H9 (cell line): ENCODE measurements at regions not wholly inside any gene's neighbourhood (a gene's known extent, or its start where the extent isn't known, plus 50 kb on each side); places are given as distances from the start of the nearest gene placed in this dataset.

Source experiments
- DNase-seq: peaks from one replicate; pipeline ENCODE4 v3.0.0-alpha.2; 2017
- H2AFZ ChIP-seq: one replicate; pipeline ENCODE4 v1.6.1; 2013; ENCODE audit warnings: mild to moderate bottlenecking, low read length, control low read depth, moderate library complexity
- H2AK5ac ChIP-seq: 2 replicates; pipeline ENCODE4 v1.6.1; 2013; ENCODE audit warnings: low read length, control low read depth, mixed read lengths; ENCODE audit not compliant: insufficient read length
- H2BK120ac ChIP-seq: one replicate; pipeline ENCODE4 v1.6.1; 2013; ENCODE audit warnings: low read depth, mild to moderate bottlenecking, low read length, control low read depth, inconsistent platforms; ENCODE audit not compliant: poor library complexity, severe bottlenecking
- H2BK12ac ChIP-seq: 2 replicates; pipeline ENCODE4 v1.6.1; 2013; ENCODE audit warnings: low read length, control low read depth, mixed read lengths, low read depth; ENCODE audit not compliant: insufficient read length
- H2BK15ac ChIP-seq: 2 replicates; pipeline ENCODE4 v1.6.1; 2013; ENCODE audit warnings: low read depth, low read length, control low read depth
- H2BK20ac ChIP-seq: one replicate; pipeline ENCODE4 v1.6.1; 2013; ENCODE audit warnings: low read depth, mild to moderate bottlenecking, low read length, control low read depth, inconsistent platforms; ENCODE audit not compliant: poor library complexity, severe bottlenecking
- H2BK5ac ChIP-seq: 2 replicates; pipeline ENCODE4 v1.6.1; 2013; ENCODE audit warnings: low read length, control low read depth, mixed read lengths; ENCODE audit not compliant: insufficient read length
- H3K14ac ChIP-seq: 2 replicates; pipeline ENCODE4 v1.6.1; 2013; ENCODE audit warnings: low read length, control low read depth; ENCODE audit not compliant: insufficient read depth
- H3K18ac ChIP-seq: 2 replicates; pipeline ENCODE4 v1.6.1; 2013; ENCODE audit warnings: low read depth, mild to moderate bottlenecking, mixed read lengths, low read length, control low read depth; ENCODE audit not compliant: insufficient read length
- H3K23ac ChIP-seq: 2 replicates; pipeline ENCODE4 v1.6.1; 2013; ENCODE audit warnings: low read length, control low read depth, mixed read lengths, low read depth; ENCODE audit not compliant: insufficient read length
- H3K23me2 ChIP-seq: 2 replicates; pipeline ENCODE4 v1.6.1; 2013; ENCODE audit warnings: low read depth, mild to moderate bottlenecking, mixed read lengths, low read length, control low read depth; ENCODE audit not compliant: insufficient read length, poor library complexity, severe bottlenecking
- H3K27ac ChIP-seq: 2 replicates; pipeline ENCODE4 v1.5.1; 2013; ENCODE audit warnings: low read length, control low read depth, mixed read lengths, low read depth; ENCODE audit not compliant: insufficient read length
- H3K27me3 ChIP-seq: 2 replicates; pipeline ENCODE4 v1.6.1; 2013; ENCODE audit warnings: low read length, control low read depth, inconsistent platforms; ENCODE audit not compliant: insufficient read depth
- H3K4ac ChIP-seq: 2 replicates; pipeline ENCODE4 v1.6.1; 2013; ENCODE audit warnings: low read depth, mild to moderate bottlenecking, control low read depth, inconsistent platforms, low read length, moderate library complexity
- H3K4me1 ChIP-seq: 2 replicates; pipeline ENCODE4 v1.6.1; 2013; ENCODE audit warnings: low read length, control low read depth, inconsistent platforms; ENCODE audit not compliant: insufficient read depth
- H3K4me2 ChIP-seq: 2 replicates; pipeline ENCODE4 v1.6.1; 2013; ENCODE audit warnings: low read length, control low read depth, mixed read lengths; ENCODE audit not compliant: insufficient read length, insufficient read depth
- H3K56ac ChIP-seq: 2 replicates; pipeline ENCODE4 v1.6.1; 2013; ENCODE audit warnings: low read depth, mild to moderate bottlenecking, mixed read lengths, low read length, control low read depth; ENCODE audit not compliant: insufficient read length
- H3K79me1 ChIP-seq: 2 replicates; pipeline ENCODE4 v1.6.1; 2013; ENCODE audit warnings: low read depth, mild to moderate bottlenecking, moderate library complexity, low read length, control low read depth, inconsistent platforms; ENCODE audit not compliant: insufficient read depth, poor library complexity, severe bottlenecking
- H3K79me2 ChIP-seq: 2 replicates; pipeline ENCODE4 v1.6.1; 2013; ENCODE audit warnings: low read length, control low read depth, inconsistent platforms; ENCODE audit not compliant: insufficient read depth
- H3K9ac ChIP-seq: 2 replicates; pipeline ENCODE4 v1.6.1; 2013; ENCODE audit warnings: low read length, control low read depth, mixed read lengths; ENCODE audit not compliant: insufficient read length; ENCODE audit errors: extremely low read depth
- H3K9me3 ChIP-seq: one replicate; pipeline ENCODE4 v1.6.1; 2013; ENCODE audit warnings: low read depth, low read length, inconsistent platforms; ENCODE audit not compliant: control insufficient read depth
- H3T11ph ChIP-seq: one replicate; pipeline ENCODE4 v1.6.1; 2013; ENCODE audit warnings: mild to moderate bottlenecking, low read length, control low read depth, inconsistent platforms
- H4K20me1 ChIP-seq: one replicate; pipeline ENCODE4 v1.6.1; 2013; ENCODE audit not compliant: control insufficient read depth, insufficient read length, insufficient read depth
- H4K5ac ChIP-seq: 2 replicates; pipeline ENCODE4 v1.6.1; 2013; ENCODE audit warnings: low read depth, mild to moderate bottlenecking, mixed read lengths, low read length, control low read depth; ENCODE audit not compliant: insufficient read length
- H4K8ac ChIP-seq: replicated peaks from 2 replicates; pipeline ENCODE4 v1.6.1; 2013; ENCODE audit warnings: low read length, control low read depth, mixed read lengths, low read depth; ENCODE audit not compliant: insufficient read length
- H4K91ac ChIP-seq: 2 replicates; pipeline ENCODE4 v1.6.1; 2013; ENCODE audit warnings: low read depth, mild to moderate bottlenecking, moderate library complexity, mixed read lengths, low read length, control low read depth; ENCODE audit not compliant: insufficient read length
- H3K27ac Mint-ChIP-seq, 3 experiments: 2 replicates in 2 of 3; 3 replicates in 1 of 3; pipeline ENCODE4 v1.8.0; 2020 to 2021; ENCODE audit warnings: mixed read lengths in 3 of 3, mild to moderate bottlenecking in 1 of 3, moderate library complexity in 1 of 3
- H3K27me3 Mint-ChIP-seq: 2 replicates; pipeline ENCODE4 v1.8.0; 2021; ENCODE audit warnings: low read depth, mild to moderate bottlenecking, moderate library complexity, mixed read lengths
- H3K36me3 Mint-ChIP-seq, 3 experiments: 2 replicates in 2 of 3; 3 replicates in 1 of 3; pipeline ENCODE4 v1.8.0; 2020 to 2021; ENCODE audit warnings: low read depth in 3 of 3, mixed read lengths in 3 of 3; ENCODE audit not compliant: insufficient read depth in 1 of 3
- H3K4me1 Mint-ChIP-seq, 2 experiments: 2 replicates each; pipeline ENCODE4 v1.8.0; 2020; ENCODE audit warnings: mixed read lengths in 2 of 2
- H3K4me3 Mint-ChIP-seq, 2 experiments: 2 replicates in 1 of 2; 3 replicates in 1 of 2; pipeline ENCODE4 v1.8.0; 2020 to 2021; ENCODE audit warnings: mild to moderate bottlenecking in 2 of 2, mixed read lengths in 2 of 2, moderate library complexity in 1 of 2
- H3K9me3 Mint-ChIP-seq, 2 experiments: 2 replicates in 1 of 2; 3 replicates in 1 of 2; pipeline ENCODE4 v1.8.0; 2020; ENCODE audit warnings: mild to moderate bottlenecking in 2 of 2, mixed read lengths in 2 of 2, moderate library complexity in 1 of 2
- CTCF ChIP-seq: fragments of 200-600 bp; sonication (generic); conservative IDR thresholded peaks from 3 replicates; pipeline ENCODE4 v1.8.0; 2021; ENCODE audit warnings: antibody characterized with exemption, mild to moderate bottlenecking
- WGBS: extraction: QIAGEN DNeasy Blood & Tissue Kit; methylation state at CpG from one replicate; pipeline ENCODE4 v1.1.7; 2013; ENCODE audit warnings: missing lambda C conversion rate, low lambda C conversion rate, mixed read lengths; ENCODE audit not compliant: insufficient read length; ENCODE audit errors: extremely low coverage; 5-methylcytosine and 5-hydroxymethylcytosine counted together

GRCh38 chr5:92980491-92980890, 600.5 kb downstream of the NR2F1-AS1 start:
- Histone ChIP-seq H3K9ac (no peak overlapping the region), H3K18ac (no peak overlapping the region), H4K20me1 (no peaks in the 10 kb centered on the region), H3K27me3 (no peaks in the 10 kb centered on the region), H2BK15ac (no peak overlapping the region), H2AFZ (no peak overlapping the region), H3T11ph (no peak overlapping the region), H3K23ac (no peak overlapping the region), H3K9me3 (no peaks in the 10 kb centered on the region), H3K27ac (no peak overlapping the region), H4K5ac (no peak overlapping the region), H3K4me2 (no peak overlapping the region), H3K4me1 (no peaks in the 10 kb centered on the region), H2BK20ac (no peak overlapping the region), H3K23me2 (no peaks in the 10 kb centered on the region), H3K4ac (no peak overlapping the region), H3K79me1 (no peaks in the 10 kb centered on the region), H3K79me2 (no peaks in the 10 kb centered on the region), H3K56ac (no peak overlapping the region), H2BK5ac (no peak overlapping the region), H2AK5ac (no peak overlapping the region), H4K91ac (no peak overlapping the region), H2BK12ac (no peak overlapping the region), H4K8ac (no peak overlapping the region), H2BK120ac (no peak overlapping the region), H3K14ac (no peak overlapping the region)
- WGBS: no CpG with 5 or more reads among the region's 3 CpGs
- no peaks in the 10 kb centered on the region for H3K36me3 Mint-ChIP-seq
- H3K9me3 Mint-ChIP-seq: no peaks in the 10 kb centered on the region
- no peak for DNase-seq
- H3K4me3 Mint-ChIP-seq: no peak overlapping the region
- H3K27ac Mint-ChIP-seq: no peak overlapping the region; a peak in 1 of 7 replicates
- no peaks in the 10 kb centered on the region for H3K4me1 Mint-ChIP-seq
- H3K27me3 Mint-ChIP-seq: no peaks in the 10 kb centered on the region
- no peak for TF ChIP-seq CTCF
